Stimulated activated memory B cell treated with anti-CD40 and anti-IgM and Interleukin-4, amounts not matched to agents 10 μg/mL and 1 μg/mL and 100 μg/mL, for 72 hours (primary cell): ENCODE measurements at regions not wholly inside any gene's neighbourhood (a gene's known extent, or its start where the extent isn't known, plus 50 kb on each side); places are given as distances from the start of the nearest gene placed in this dataset.
"Not testable (repeated sequence)": the region's sequence is repeated elsewhere in the genome, so short reads cannot be mapped to it uniquely, and the experiment has no call there.

Source experiments
- ATAC-seq: fragments of 150-1000 bp; cut with Tn5 transposase; 2 replicates; pipeline ENCODE4 v1.10.0; 2021
- H3K27ac Mint-ChIP-seq: one replicate; pipeline ENCODE4 v1.8.0; 2022; ENCODE audit warnings: mild to moderate bottlenecking, mixed read lengths
- H3K27me3 Mint-ChIP-seq: one replicate; pipeline ENCODE4 v1.8.0; 2022; ENCODE audit warnings: mixed read lengths
- H3K36me3 Mint-ChIP-seq: one replicate; pipeline ENCODE4 v1.8.0; 2022; ENCODE audit warnings: mixed read lengths
- H3K4me1 Mint-ChIP-seq: one replicate; pipeline ENCODE4 v1.8.0; 2022; ENCODE audit warnings: mixed read lengths
- H3K4me3 Mint-ChIP-seq: one replicate; pipeline ENCODE4 v1.8.0; 2022; ENCODE audit warnings: mild to moderate bottlenecking, moderate library complexity, mixed read lengths
- H3K9me3 Mint-ChIP-seq: one replicate; pipeline ENCODE4 v1.8.0; 2022; ENCODE audit warnings: mixed read lengths

GRCh38 chr4:59637596-59637995 lies 1562.5 kb upstream of the ADGRL3 start:
- Mint-ChIP-seq H3K4me1 (no peaks in the 10 kb centered on the region), H3K4me3 (no peak overlapping the region), H3K27me3 (no peaks in the 10 kb centered on the region), H3K27ac (no peak overlapping the region), H3K9me3 (peaks cover 13% of the 10 kb centered on the region), H3K36me3 (no peaks in the 10 kb centered on the region)
- ATAC-seq, result no peak

GRCh38 chr4:59643682-59644081 lies 1556.4 kb upstream of the ADGRL3 start:
- no peaks in the 10 kb centered on the region for H3K36me3 Mint-ChIP-seq
- ATAC-seq, result no peak
- H3K9me3 Mint-ChIP-seq, result peaks cover 4% of the 10 kb centered on the region
- H3K4me1 Mint-ChIP-seq, result no peaks in the 10 kb centered on the region
- no peak overlapping the region for H3K27ac Mint-ChIP-seq
- no peaks in the 10 kb centered on the region for H3K27me3 Mint-ChIP-seq
- H3K4me3 Mint-ChIP-seq, result no peak overlapping the region

- Mint-ChIP-seq H3K4me1 (no peaks in the 10 kb centered on the region), H3K27ac (no peak overlapping the region), H3K27me3 (no peaks in the 10 kb centered on the region), H3K9me3 (peaks cover 2% of the 10 kb centered on the region), H3K4me3 (no peak overlapping the region), H3K36me3 (no peaks in the 10 kb centered on the region)
- no peak for ATAC-seq
Observed at GRCh38 chr4:59644765-59645164, 1555.4 kb upstream of the ADGRL3 start.

- Mint-ChIP-seq H3K36me3 (no peaks in the 10 kb centered on the region), H3K27ac (no peak overlapping the region), H3K9me3 (peaks cover 8% of the 10 kb centered on the region), H3K4me3 (no peak overlapping the region), H3K4me1 (no peaks in the 10 kb centered on the region), H3K27me3 (no peaks in the 10 kb centered on the region)
- no peak for ATAC-seq
Observed at GRCh38 chr4:59646082-59646481, 1554.0 kb upstream of the ADGRL3 start.

GRCh38 chr4:59647011-59647410 lies 1553.1 kb upstream of the ADGRL3 start:
- no peak for ATAC-seq
- Mint-ChIP-seq H3K9me3 (peaks cover 8% of the 10 kb centered on the region), H3K27me3 (no peaks in the 10 kb centered on the region), H3K4me3 (no peak overlapping the region), H3K36me3 (no peaks in the 10 kb centered on the region), H3K4me1 (no peaks in the 10 kb centered on the region), H3K27ac (no peak overlapping the region)

- Mint-ChIP-seq H3K4me3 (no peak overlapping the region), H3K36me3 (no peaks in the 10 kb centered on the region), H3K27me3 (no peaks in the 10 kb centered on the region), H3K9me3 (peaks cover 6% of the 10 kb centered on the region), H3K4me1 (no peaks in the 10 kb centered on the region), H3K27ac (no peak overlapping the region)
- no peak for ATAC-seq
Observed at GRCh38 chr4:59647500-59647899, 1552.6 kb upstream of the ADGRL3 start.

GRCh38 chr4:59650861-59651260 lies 1549.3 kb upstream of the ADGRL3 start:
- Mint-ChIP-seq H3K36me3 (no peaks in the 10 kb centered on the region), H3K27me3 (no peaks in the 10 kb centered on the region), H3K4me1 (no peaks in the 10 kb centered on the region), H3K27ac (no peak overlapping the region), H3K4me3 (no peak overlapping the region), H3K9me3 (peaks cover 9% of the 10 kb centered on the region)
- ATAC-seq, result no peak

- H3K36me3 Mint-ChIP-seq, result no peaks in the 10 kb centered on the region
- no peaks in the 10 kb centered on the region for H3K4me1 Mint-ChIP-seq
- H3K27ac Mint-ChIP-seq, result no peak overlapping the region
- peaks cover 13% of the 10 kb centered on the region for H3K9me3 Mint-ChIP-seq
- ATAC-seq, result no peak
- no peaks in the 10 kb centered on the region for H3K27me3 Mint-ChIP-seq
- H3K4me3 Mint-ChIP-seq, result no peak overlapping the region
Observed at GRCh38 chr4:59655996-59656395, 1544.1 kb upstream of the ADGRL3 start.

GRCh38 chr4:59664771-59665170 lies 1535.4 kb upstream of the ADGRL3 start:
- Mint-ChIP-seq H3K27me3 (no peaks in the 10 kb centered on the region), H3K9me3 (peaks cover 14% of the 10 kb centered on the region), H3K27ac (no peak overlapping the region), H3K4me1 (no peaks in the 10 kb centered on the region), H3K36me3 (no peaks in the 10 kb centered on the region), H3K4me3 (no peak overlapping the region)
- no peak for ATAC-seq

GRCh38 chr4:59666645-59667044 lies 1533.5 kb upstream of the ADGRL3 start:
- Mint-ChIP-seq H3K9me3 (peaks cover 8% of the 10 kb centered on the region), H3K36me3 (no peaks in the 10 kb centered on the region), H3K27me3 (no peaks in the 10 kb centered on the region), H3K27ac (no peak overlapping the region), H3K4me3 (no peak overlapping the region), H3K4me1 (no peaks in the 10 kb centered on the region)
- no peak for ATAC-seq

- Mint-ChIP-seq H3K27ac (no peak overlapping the region), H3K4me1 (no peaks in the 10 kb centered on the region), H3K4me3 (no peak overlapping the region), H3K36me3 (no peaks in the 10 kb centered on the region), H3K27me3 (no peaks in the 10 kb centered on the region), H3K9me3 (peaks cover 4% of the 10 kb centered on the region)
- no peak for ATAC-seq
Observed at GRCh38 chr4:59671037-59671436, 1529.1 kb upstream of the ADGRL3 start.

- Mint-ChIP-seq H3K4me1 (no peaks in the 10 kb centered on the region), H3K36me3 (no peaks in the 10 kb centered on the region), H3K4me3 (no peak overlapping the region), H3K9me3 (peaks cover 2% of the 10 kb centered on the region), H3K27ac (no peak overlapping the region), H3K27me3 (no peaks in the 10 kb centered on the region)
- no peak for ATAC-seq
Observed at GRCh38 chr4:59676389-59676788, 1523.7 kb upstream of the ADGRL3 start.

- H3K27ac Mint-ChIP-seq, ATAC-seq, H3K27me3 Mint-ChIP-seq: not testable (repeated sequence)
Observed at GRCh38 chr4:59676992-59677391, 1523.1 kb upstream of the ADGRL3 start.

GRCh38 chr4:59685626-59686025 lies 1514.5 kb upstream of the ADGRL3 start:
- no peaks in the 10 kb centered on the region for H3K9me3 Mint-ChIP-seq
- H3K36me3 Mint-ChIP-seq, result no peaks in the 10 kb centered on the region
- H3K27me3 Mint-ChIP-seq, result no peaks in the 10 kb centered on the region
- no peaks in the 10 kb centered on the region for H3K4me1 Mint-ChIP-seq
- no peak overlapping the region for H3K4me3 Mint-ChIP-seq
- no peak for ATAC-seq
- H3K27ac Mint-ChIP-seq, result no peak overlapping the region

More at GRCh38 chr4:59676992-59677391, 1523.1 kb upstream of the ADGRL3 start:
- H3K9me3 Mint-ChIP-seq, H3K36me3 Mint-ChIP-seq, H3K4me3 Mint-ChIP-seq, H3K4me1 Mint-ChIP-seq: not testable (repeated sequence)

- no peaks in the 10 kb centered on the region for H3K27me3 Mint-ChIP-seq
- no peaks in the 10 kb centered on the region for H3K4me1 Mint-ChIP-seq
- H3K4me3 Mint-ChIP-seq, result no peak overlapping the region
- ATAC-seq, result no peak
- H3K36me3 Mint-ChIP-seq, result no peaks in the 10 kb centered on the region
- no peak overlapping the region for H3K27ac Mint-ChIP-seq
- no peaks in the 10 kb centered on the region for H3K9me3 Mint-ChIP-seq
Observed at GRCh38 chr4:59689149-59689548, 1511.0 kb upstream of the ADGRL3 start.

GRCh38 chr4:59695355-59696053 lies 1504.6 kb upstream of the ADGRL3 start:
- ATAC-seq, result no peak
- Mint-ChIP-seq H3K4me1 (no peaks in the 10 kb centered on the region), H3K27ac (no peak overlapping the region), H3K9me3 (peaks cover 3% of the 10 kb centered on the region), H3K4me3 (no peak overlapping the region), H3K27me3 (no peaks in the 10 kb centered on the region), H3K36me3 (no peaks in the 10 kb centered on the region)

GRCh38 chr4:59698041-59698440 lies 1502.1 kb upstream of the ADGRL3 start:
- Mint-ChIP-seq H3K36me3 (no peaks in the 10 kb centered on the region), H3K4me1 (no peaks in the 10 kb centered on the region), H3K27me3 (no peaks in the 10 kb centered on the region), H3K9me3 (peaks cover 5% of the 10 kb centered on the region), H3K27ac (no peak overlapping the region), H3K4me3 (no peak overlapping the region)
- no peak for ATAC-seq
